ENCODE measurements at regions not wholly inside any gene's neighbourhood (a gene's known extent, or its start where the extent isn't known, plus 50 kb on each side); places are given as distances from the start of the nearest gene placed in this dataset.

DNA sequence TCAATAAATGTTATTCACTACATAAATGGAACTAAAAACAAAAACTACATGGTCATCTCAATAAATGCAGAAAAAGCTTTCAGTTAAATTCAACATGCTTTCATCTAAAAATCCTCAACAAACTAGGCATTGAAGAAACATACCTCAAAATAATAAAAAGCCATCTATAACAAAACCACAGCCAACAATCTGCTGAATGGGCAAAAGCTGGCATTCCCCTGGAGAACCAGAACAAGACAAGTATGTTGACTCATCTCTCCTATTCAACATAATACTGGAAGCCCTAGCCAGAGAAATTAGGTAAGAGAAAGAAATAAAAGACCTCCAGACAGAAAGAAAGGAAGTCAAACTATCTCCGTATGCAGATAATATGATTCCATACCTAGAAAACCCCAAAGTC, 759.9 kb downstream of the EPHA3 start:
- TF ChIP-seq MYC (IDR thresholded peaks at IDR 0.05; ENCODE audit: low read depth, low read length) (no peak), MYC (CRISPR knock-in tag; IDR thresholded peaks at IDR 0.05; ENCODE audit: borderline replicate concordance, low read depth) (no peak), ZNF384 (IDR thresholded peaks at IDR 0.05; ENCODE audit: low read depth, low read length) (no peak), EGR1 (conservative IDR thresholded peaks at IDR 0.05) (no peak), CTCF (IDR thresholded peaks at IDR 0.05 in 2 of 3, conservative IDR thresholded peaks at IDR 0.05 in 1 of 3; ENCODE audit: insufficient read depth in 2 of 3, low read depth in 1 of 3, low read length in 3 of 3) (no peak), SRSF9 (IDR thresholded peaks at IDR 0.05; ENCODE audit: borderline replicate concordance, low read depth, low read length) (no peak)
- TF ChIP-seq, protein P1, sequence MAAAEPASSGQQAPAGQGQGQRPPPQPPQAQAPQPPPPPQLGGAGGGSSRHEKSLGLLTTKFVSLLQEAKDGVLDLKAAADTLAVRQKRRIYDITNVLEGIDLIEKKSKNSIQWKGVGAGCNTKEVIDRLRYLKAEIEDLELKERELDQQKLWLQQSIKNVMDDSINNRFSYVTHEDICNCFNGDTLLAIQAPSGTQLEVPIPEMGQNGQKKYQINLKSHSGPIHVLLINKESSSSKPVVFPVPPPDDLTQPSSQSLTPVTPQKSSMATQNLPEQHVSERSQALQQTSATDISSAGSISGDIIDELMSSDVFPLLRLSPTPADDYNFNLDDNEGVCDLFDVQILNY (CRISPR knock-in tag; IDR thresholded peaks at IDR 0.05) = no peak
- TF ChIP-seq, protein P2, sequence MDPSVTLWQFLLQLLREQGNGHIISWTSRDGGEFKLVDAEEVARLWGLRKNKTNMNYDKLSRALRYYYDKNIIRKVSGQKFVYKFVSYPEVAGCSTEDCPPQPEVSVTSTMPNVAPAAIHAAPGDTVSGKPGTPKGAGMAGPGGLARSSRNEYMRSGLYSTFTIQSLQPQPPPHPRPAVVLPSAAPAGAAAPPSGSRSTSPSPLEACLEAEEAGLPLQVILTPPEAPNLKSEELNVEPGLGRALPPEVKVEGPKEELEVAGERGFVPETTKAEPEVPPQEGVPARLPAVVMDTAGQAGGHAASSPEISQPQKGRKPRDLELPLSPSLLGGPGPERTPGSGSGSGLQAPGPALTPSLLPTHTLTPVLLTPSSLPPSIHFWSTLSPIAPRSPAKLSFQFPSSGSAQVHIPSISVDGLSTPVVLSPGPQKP (CRISPR knock-in tag; IDR thresholded peaks at IDR 0.05) = no peak
